NCI-H446 (cell line): ENCODE measurements at regions not wholly inside any gene's neighbourhood (a gene's known extent, or its start where the extent isn't known, plus 50 kb on each side); places are given as distances from the start of the nearest gene placed in this dataset.
"Not testable (repeated sequence)": the region's sequence is repeated elsewhere in the genome, so short reads cannot be mapped to it uniquely, and the experiment has no call there.

Experiments used
- DNase-seq, 2 experiments: peaks; one replicate each; lab custom pipeline; 2025; lab: John Stamatoyannopoulos, UW

GRCh38 chr14:36411951-36412350, 91.5 kb upstream of the MBIP start:
- not testable (repeated sequence) for DNase-seq

DNA sequence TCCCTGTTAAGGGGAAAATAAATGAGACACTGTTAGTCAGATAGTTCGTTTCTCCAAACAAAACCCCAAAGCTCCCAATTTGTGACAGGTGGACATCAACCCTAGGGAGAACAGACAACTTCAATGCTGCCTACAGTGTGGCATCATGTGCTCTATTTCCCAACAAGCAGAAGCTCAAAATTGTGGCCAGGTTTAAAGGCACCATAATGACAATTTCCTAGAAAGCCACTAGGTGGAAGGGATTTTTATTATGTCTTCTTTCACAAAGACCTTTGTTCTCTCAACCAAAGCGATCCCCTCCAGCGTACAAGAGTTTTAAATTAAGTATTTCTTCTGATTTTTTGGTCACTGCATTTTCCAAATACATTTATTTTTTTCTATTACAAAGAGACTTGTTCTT, 88.0 kb upstream of the MBIP start:
- no peak for DNase-seq

DNA sequence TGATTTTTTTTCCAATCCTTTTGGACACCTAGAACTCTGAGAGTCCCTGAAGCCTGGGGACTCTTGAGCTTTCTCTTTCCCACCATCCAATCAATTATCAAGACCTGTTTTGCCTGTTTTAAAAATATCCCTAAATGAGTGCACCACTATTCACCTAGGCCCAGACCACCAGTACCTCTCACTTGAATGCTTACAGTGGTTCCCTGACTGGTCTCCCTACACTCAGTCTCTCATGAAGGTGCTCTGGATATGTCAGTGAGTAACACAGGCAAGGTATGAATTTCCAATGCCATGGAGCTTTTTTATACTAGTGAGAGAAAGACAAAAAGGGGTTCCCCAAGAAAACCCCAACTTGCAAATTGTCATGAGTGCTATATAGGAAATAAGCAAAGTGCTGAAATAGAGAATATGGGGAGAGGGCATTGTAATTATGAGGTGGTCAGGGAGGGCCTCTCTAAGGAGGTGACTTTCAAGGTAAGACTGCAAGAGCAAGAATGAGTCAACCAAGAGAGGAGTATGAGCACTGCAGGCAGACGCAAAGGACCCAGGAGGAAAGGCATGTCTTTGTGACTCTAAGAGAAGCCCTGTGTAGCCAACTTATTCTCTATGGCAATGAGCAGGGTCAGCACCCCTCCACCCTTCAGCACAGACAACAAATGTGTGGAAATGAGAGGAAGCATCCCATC, 85.3 kb upstream of the MBIP start:
- DNase-seq: no peak

DNA sequence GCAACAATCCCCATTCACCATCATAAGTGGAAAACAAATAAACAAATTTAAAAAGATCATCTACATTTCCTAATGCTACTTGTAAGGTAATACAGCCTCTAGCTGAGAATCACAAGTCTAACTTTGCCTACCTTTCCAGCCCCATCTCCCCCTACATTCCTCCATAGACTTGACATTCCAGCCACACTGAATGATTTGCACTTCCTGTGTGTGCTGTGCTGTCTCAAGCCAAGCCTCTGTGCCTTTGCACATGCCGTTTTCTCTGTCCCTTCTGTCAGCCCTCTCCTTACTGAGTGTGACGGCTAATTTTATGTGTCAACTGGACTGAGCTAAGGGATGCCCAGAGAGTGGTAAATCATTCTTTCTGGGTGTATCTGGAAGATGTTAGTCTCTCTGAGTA, 82.4 kb upstream of the MBIP start:
- DNase-seq: no peak

- no peak for DNase-seq
Observed at GRCh38 chr14:36398463-36399291, 78.2 kb upstream of the MBIP start.

- no peak for DNase-seq
Observed at GRCh38 chr14:36397357-36397756, 76.9 kb upstream of the MBIP start.

- no peak for DNase-seq
Observed at GRCh38 chr14:36396798-36397197, 76.4 kb upstream of the MBIP start.

- DNase-seq: no peak
Observed at GRCh38 chr14:36394593-36394992, 74.2 kb upstream of the MBIP start.

- no peak for DNase-seq
Observed at GRCh38 chr14:36390718-36391117, 70.3 kb upstream of the MBIP start.

GRCh38 chr14:36383767-36384431, 63.5 kb upstream of the MBIP start:
- DNase-seq: peak; percentile 97 to 98

DNA sequence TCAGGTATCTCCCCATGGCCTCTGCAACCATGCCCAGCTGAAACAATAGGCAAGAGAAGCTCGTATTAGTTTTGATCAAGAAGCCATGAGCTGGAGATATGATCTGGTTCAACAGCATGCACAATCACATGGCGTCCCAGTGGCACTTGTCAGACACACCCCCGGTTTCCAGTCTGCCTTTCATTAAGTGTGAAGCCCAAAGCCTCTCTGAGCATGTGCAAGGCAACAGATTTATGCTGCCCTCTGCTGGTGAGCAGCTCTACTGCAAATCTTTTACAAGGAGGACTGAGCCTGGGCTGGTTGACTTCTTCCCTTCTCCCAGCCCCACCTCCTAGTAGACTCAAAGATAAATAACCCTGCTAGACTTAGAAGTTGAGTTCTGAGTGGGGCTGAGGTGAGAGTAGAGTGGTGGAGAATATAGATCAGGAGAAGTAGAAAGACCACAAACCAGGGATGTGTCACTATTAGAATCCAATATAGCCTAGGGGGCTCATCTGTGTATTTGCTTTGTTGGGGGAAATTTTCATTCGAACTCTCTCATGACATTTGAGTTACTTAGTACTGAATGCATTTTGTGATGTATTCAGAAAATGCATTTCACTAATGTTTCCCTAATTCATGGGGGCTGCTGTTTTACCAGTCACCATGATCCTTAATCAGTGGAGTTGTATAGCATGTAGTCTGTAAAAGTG, 53.7 kb upstream of the MBIP start:
- DNase-seq: peak; percentile 91 to 94
